ENCODE measurements at regions not wholly inside any gene's neighbourhood (a gene's known extent, or its start where the extent isn't known, plus 50 kb on each side); places are given as distances from the start of the nearest gene placed in this dataset.

GRCh38 chr16:51886456-51886855, 660.5 kb downstream of the TOX3 start:
- Mint-ChIP-seq H3K9me3 (peaks cover 12% of the 10 kb centered on the region), H3K4me1 (no peaks in the 10 kb centered on the region), H3K4me3 (no peak overlapping the region), H3K27ac (ENCODE audit: low read depth) (no peak overlapping the region), H3K27me3 (no peaks in the 10 kb centered on the region), H3K36me3 (ENCODE audit: insufficient read depth) (no peaks in the 10 kb centered on the region)
- DNase-seq (ENCODE audit: low spot score in 2 of 2) (no peak), ATAC-seq (replicated peaks; ENCODE audit: extremely low read depth, poor library complexity, severe bottlenecking) (no peak)

GRCh38 chr16:51884773-51885172, 662.2 kb downstream of the TOX3 start:
- Mint-ChIP-seq H3K4me1 (no peaks in the 10 kb centered on the region), H3K27me3 (no peaks in the 10 kb centered on the region), H3K9me3 (peaks cover 12% of the 10 kb centered on the region), H3K4me3 (no peak overlapping the region), H3K27ac (ENCODE audit: low read depth) (no peak overlapping the region), H3K36me3 (ENCODE audit: insufficient read depth) (no peaks in the 10 kb centered on the region)
- ATAC-seq (replicated peaks; ENCODE audit: extremely low read depth, poor library complexity, severe bottlenecking) (no peak), DNase-seq (ENCODE audit: low spot score in 2 of 2) (no peak)

DNA sequence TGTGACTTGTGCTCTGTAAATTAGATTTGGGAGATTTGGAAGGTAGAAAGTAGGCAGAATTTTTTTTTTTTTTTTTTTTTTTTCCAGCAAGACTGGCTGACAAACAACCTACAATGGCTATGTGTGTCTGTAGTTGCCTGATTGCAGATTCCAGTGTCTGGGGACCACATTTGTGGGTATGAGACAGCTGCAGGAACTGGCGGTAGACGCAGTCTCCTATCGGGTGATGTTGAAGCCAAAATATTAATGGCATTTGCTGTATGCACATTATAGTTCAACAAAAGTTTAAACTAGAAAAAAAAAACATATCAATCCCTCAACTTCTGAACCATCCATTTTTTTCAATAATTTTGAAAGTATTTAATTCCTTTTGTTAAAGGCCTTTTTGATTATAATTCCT, 665.2 kb downstream of the TOX3 start:
- Mint-ChIP-seq H3K27me3 (no peaks in the 10 kb centered on the region), H3K27ac (ENCODE audit: low read depth) (no peak overlapping the region), H3K4me1 (no peaks in the 10 kb centered on the region), H3K36me3 (ENCODE audit: insufficient read depth) (no peaks in the 10 kb centered on the region), H3K9me3 (peaks cover 17% of the 10 kb centered on the region), H3K4me3 (no peak overlapping the region)
- no peak for DNase-seq (ENCODE audit: low spot score in 2 of 2)
- ATAC-seq (replicated peaks; ENCODE audit: extremely low read depth, poor library complexity, severe bottlenecking) = no peak

- DNase-seq (ENCODE audit: low spot score in 2 of 2) = no peak
- H3K4me1 Mint-ChIP-seq = no peaks in the 10 kb centered on the region
- no peak for ATAC-seq (replicated peaks; ENCODE audit: extremely low read depth, poor library complexity, severe bottlenecking)
- no peaks in the 10 kb centered on the region for H3K36me3 Mint-ChIP-seq (ENCODE audit: insufficient read depth)
- H3K27me3 Mint-ChIP-seq = no peaks in the 10 kb centered on the region
- peaks cover 14% of the 10 kb centered on the region for H3K9me3 Mint-ChIP-seq
- H3K27ac Mint-ChIP-seq (ENCODE audit: low read depth) = no peak overlapping the region
- H3K4me3 Mint-ChIP-seq = no peak overlapping the region
Observed at GRCh38 chr16:51880776-51881175, 666.2 kb downstream of the TOX3 start.

DNA sequence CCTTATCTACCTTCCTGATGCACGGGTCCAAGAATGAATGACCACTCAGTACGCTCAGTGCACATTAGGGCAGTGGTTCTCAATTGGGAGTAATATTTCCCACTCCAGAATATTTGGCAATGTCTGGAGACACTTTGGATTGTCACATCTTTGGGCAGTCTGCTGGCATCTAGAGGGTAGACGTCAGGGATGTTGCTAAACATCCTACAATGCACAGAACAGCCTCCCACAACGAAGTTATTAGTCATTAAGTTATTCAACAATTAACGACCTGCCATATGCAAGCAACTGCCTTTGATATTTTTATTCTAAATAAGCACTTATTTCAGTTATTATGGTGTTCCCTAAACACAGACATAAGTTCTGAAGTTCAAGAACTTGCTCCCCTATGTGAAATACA, 669.3 kb downstream of the TOX3 start:
- no peaks in the 10 kb centered on the region for H3K27me3 Mint-ChIP-seq
- no peak overlapping the region for H3K4me3 Mint-ChIP-seq
- ATAC-seq (replicated peaks; ENCODE audit: extremely low read depth, poor library complexity, severe bottlenecking) = no peak
- no peaks in the 10 kb centered on the region for H3K36me3 Mint-ChIP-seq (ENCODE audit: insufficient read depth)
- no peaks in the 10 kb centered on the region for H3K4me1 Mint-ChIP-seq
- DNase-seq (ENCODE audit: low spot score in 2 of 2) = no peak
- H3K9me3 Mint-ChIP-seq = peaks cover 17% of the 10 kb centered on the region
- H3K27ac Mint-ChIP-seq (ENCODE audit: low read depth) = no peak overlapping the region

GRCh38 chr16:51876934-51877333, 670.0 kb downstream of the TOX3 start:
- H3K4me3 Mint-ChIP-seq = no peak overlapping the region
- no peak overlapping the region for H3K27ac Mint-ChIP-seq (ENCODE audit: low read depth)
- ATAC-seq (replicated peaks; ENCODE audit: extremely low read depth, poor library complexity, severe bottlenecking) = no peak
- H3K9me3 Mint-ChIP-seq = peaks cover 12% of the 10 kb centered on the region
- no peaks in the 10 kb centered on the region for H3K27me3 Mint-ChIP-seq
- no peaks in the 10 kb centered on the region for H3K4me1 Mint-ChIP-seq
- no peak for DNase-seq (ENCODE audit: low spot score in 2 of 2)
- H3K36me3 Mint-ChIP-seq (ENCODE audit: insufficient read depth) = no peaks in the 10 kb centered on the region

DNA sequence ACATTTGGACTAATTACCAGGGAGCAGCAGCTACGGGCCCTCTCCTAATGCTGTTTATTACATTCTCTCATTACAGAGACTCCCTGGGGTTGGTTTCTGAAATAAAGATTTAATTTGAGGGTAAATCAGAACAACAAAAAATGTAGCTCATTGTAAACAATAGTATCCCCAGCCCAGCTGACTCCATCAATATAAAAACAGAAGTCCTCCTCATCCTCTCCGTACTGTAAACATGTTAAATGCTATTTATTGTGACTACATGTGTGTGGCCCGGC, 670.4 kb downstream of the TOX3 start:
- Mint-ChIP-seq H3K27ac (ENCODE audit: low read depth) (no peak overlapping the region), H3K36me3 (ENCODE audit: insufficient read depth) (no peaks in the 10 kb centered on the region)
- no peak for ATAC-seq (replicated peaks; ENCODE audit: extremely low read depth, poor library complexity, severe bottlenecking)

DNA sequence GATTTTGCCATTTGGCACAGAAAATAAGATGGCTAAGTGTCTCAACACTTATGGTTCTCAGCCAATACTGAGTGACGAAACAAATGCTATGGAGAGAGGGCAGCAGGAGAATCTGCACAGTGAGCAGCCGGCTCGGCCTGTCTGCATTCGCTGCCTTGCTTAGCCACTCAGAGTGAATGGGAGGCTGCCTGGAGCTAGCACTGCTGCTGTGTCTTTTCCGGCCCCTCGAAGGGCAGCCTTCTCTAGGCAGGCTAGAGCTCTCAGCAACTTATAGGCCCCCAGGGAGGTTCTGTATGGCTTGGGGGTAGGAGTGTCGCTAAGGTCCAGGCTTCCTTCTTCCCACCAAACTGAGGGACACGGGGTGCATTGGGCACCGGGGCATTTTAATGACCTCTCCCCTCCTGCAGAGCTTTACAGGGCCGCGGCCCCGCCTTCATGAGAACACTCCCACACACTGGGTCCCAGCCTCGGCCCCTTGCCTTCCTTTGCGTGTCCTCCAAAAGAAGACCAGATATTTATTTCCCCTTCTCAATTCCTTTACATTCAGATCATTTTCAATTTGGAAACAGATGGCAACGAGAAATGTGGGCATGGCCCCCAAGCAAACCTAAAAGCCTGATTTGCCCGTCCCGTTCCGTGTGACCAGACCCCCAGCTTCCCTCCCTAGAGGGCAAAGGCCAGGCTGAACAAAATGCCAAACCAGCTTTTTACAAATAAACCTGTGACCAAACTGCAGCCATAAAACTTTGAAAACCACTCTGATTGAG, 670.9 kb downstream of the TOX3 start:
- no peak for ATAC-seq (replicated peaks; ENCODE audit: extremely low read depth, poor library complexity, severe bottlenecking)
- Mint-ChIP-seq H3K36me3 (ENCODE audit: insufficient read depth) (no peaks in the 10 kb centered on the region), H3K27ac (ENCODE audit: low read depth) (no peak overlapping the region), H3K9me3 (peaks cover 12% of the 10 kb centered on the region), H3K4me3 (no peak overlapping the region), H3K27me3 (no peaks in the 10 kb centered on the region), H3K4me1 (no peaks in the 10 kb centered on the region)
- DNase-seq (ENCODE audit: low spot score in 2 of 2) = no peak

More for the DNA sequence above, 670.4 kb downstream of the TOX3 start:
- H3K9me3 Mint-ChIP-seq = peaks cover 12% of the 10 kb centered on the region
- H3K4me1 Mint-ChIP-seq = no peaks in the 10 kb centered on the region
- H3K4me3 Mint-ChIP-seq = no peak overlapping the region
- H3K27me3 Mint-ChIP-seq = no peaks in the 10 kb centered on the region
- DNase-seq (ENCODE audit: low spot score in 2 of 2) = no peak

DNA sequence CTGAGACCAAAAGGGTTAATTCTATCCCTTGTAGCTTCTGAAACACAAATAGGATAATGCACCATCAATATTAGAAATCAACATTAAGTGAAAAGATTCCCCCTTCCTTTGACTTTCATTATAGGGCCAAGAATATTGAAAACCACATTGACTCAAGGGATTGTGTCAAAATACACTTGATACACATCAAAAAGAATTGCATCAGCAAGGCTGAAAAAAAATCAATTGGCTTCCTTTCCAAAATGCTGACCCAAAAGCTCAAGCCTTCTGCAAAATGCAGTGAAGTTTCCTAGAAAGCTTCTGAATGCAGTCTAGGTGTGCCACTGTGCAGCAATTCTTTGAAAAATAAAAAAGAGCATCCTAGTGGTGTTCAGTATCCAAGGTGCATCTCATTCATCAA, 674.4 kb downstream of the TOX3 start:
- H3K27me3 Mint-ChIP-seq = no peaks in the 10 kb centered on the region
- no peaks in the 10 kb centered on the region for H3K36me3 Mint-ChIP-seq (ENCODE audit: insufficient read depth)
- DNase-seq (ENCODE audit: low spot score in 2 of 2) = no peak
- no peak overlapping the region for H3K27ac Mint-ChIP-seq (ENCODE audit: low read depth)
- H3K4me3 Mint-ChIP-seq = no peak overlapping the region
- ATAC-seq (replicated peaks; ENCODE audit: extremely low read depth, poor library complexity, severe bottlenecking) = no peak
- H3K4me1 Mint-ChIP-seq = no peaks in the 10 kb centered on the region
- peaks cover 21% of the 10 kb centered on the region for H3K9me3 Mint-ChIP-seq

GRCh38 chr16:51870296-51870854, 676.6 kb downstream of the TOX3 start:
- H3K27ac Mint-ChIP-seq (ENCODE audit: low read depth) = no peak overlapping the region

GRCh38 chr16:51869176-51869575, 677.8 kb downstream of the TOX3 start:
- H3K27me3 Mint-ChIP-seq = no peaks in the 10 kb centered on the region
- no peak for DNase-seq (ENCODE audit: low spot score in 2 of 2)
- peaks cover 16% of the 10 kb centered on the region for H3K9me3 Mint-ChIP-seq
- no peak for ATAC-seq (replicated peaks; ENCODE audit: extremely low read depth, poor library complexity, severe bottlenecking)
- no peak overlapping the region for H3K27ac Mint-ChIP-seq (ENCODE audit: low read depth)
- H3K4me1 Mint-ChIP-seq = no peaks in the 10 kb centered on the region
- no peak overlapping the region for H3K4me3 Mint-ChIP-seq
- H3K36me3 Mint-ChIP-seq (ENCODE audit: insufficient read depth) = no peaks in the 10 kb centered on the region

More at GRCh38 chr16:51870296-51870854, 676.6 kb downstream of the TOX3 start:
- Mint-ChIP-seq H3K36me3 (ENCODE audit: insufficient read depth) (no peaks in the 10 kb centered on the region), H3K4me1 (no peaks in the 10 kb centered on the region), H3K9me3 (peaks cover 15% of the 10 kb centered on the region), H3K4me3 (no peak overlapping the region), H3K27me3 (no peaks in the 10 kb centered on the region)
- ATAC-seq (replicated peaks; ENCODE audit: extremely low read depth, poor library complexity, severe bottlenecking) (no peak), DNase-seq (ENCODE audit: low spot score in 2 of 2) (no peak)

GRCh38 chr16:51868631-51869030, 678.3 kb downstream of the TOX3 start:
- ATAC-seq (replicated peaks; ENCODE audit: extremely low read depth, poor library complexity, severe bottlenecking) (no peak), DNase-seq (ENCODE audit: low spot score in 2 of 2) (no peak)
- Mint-ChIP-seq H3K27ac (ENCODE audit: low read depth) (no peak overlapping the region), H3K9me3 (peaks cover 21% of the 10 kb centered on the region), H3K4me3 (no peak overlapping the region), H3K27me3 (no peaks in the 10 kb centered on the region), H3K36me3 (ENCODE audit: insufficient read depth) (no peaks in the 10 kb centered on the region), H3K4me1 (no peaks in the 10 kb centered on the region)

DNA sequence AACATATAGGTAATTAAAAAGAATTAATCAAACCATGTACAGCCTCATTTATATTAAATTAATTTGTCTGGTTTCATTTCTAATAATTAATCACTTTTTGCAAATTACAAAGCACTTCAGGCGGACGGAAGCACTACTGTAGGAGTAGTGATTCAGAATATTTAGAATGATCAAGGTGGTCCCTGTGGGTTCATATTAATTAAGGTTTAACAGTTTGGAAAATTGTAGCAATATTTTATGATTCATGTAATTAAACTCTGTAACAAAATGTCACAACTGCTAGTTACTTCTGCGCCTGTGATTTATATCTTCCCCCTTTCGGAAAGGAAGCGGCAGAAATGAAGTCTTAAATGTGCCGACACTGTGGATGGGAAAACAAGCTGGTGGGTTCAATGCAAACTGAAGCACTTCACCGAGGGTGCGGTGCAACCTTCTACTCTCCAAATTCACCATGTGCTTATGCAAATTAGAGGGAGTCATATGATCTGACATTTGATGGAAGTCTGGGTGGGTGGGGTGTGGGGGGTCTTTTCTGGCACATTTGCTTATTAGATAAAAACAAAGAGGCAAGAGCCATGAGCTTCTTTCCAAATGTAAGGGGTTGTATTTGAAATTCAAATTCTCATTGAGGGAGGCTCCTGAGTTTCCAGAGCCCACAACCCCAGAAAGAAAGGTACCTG, 679.4 kb downstream of the TOX3 start:
- Mint-ChIP-seq H3K36me3 (ENCODE audit: insufficient read depth) (no peaks in the 10 kb centered on the region), H3K27ac (ENCODE audit: low read depth) (no peak overlapping the region), H3K4me1 (no peaks in the 10 kb centered on the region), H3K9me3 (peaks cover 21% of the 10 kb centered on the region), H3K4me3 (no peak overlapping the region), H3K27me3 (no peaks in the 10 kb centered on the region)
- DNase-seq (ENCODE audit: low spot score in 2 of 2) = no peak
- ATAC-seq (replicated peaks; ENCODE audit: extremely low read depth, poor library complexity, severe bottlenecking) = no peak

All from central memory CD8-positive, alpha-beta T cell (primary cell).